ENCODE measurements at regions not wholly inside any gene's neighbourhood (a gene's known extent, or its start where the extent isn't known, plus 50 kb on each side); places are given as distances from the start of the nearest gene placed in this dataset.

DNA sequence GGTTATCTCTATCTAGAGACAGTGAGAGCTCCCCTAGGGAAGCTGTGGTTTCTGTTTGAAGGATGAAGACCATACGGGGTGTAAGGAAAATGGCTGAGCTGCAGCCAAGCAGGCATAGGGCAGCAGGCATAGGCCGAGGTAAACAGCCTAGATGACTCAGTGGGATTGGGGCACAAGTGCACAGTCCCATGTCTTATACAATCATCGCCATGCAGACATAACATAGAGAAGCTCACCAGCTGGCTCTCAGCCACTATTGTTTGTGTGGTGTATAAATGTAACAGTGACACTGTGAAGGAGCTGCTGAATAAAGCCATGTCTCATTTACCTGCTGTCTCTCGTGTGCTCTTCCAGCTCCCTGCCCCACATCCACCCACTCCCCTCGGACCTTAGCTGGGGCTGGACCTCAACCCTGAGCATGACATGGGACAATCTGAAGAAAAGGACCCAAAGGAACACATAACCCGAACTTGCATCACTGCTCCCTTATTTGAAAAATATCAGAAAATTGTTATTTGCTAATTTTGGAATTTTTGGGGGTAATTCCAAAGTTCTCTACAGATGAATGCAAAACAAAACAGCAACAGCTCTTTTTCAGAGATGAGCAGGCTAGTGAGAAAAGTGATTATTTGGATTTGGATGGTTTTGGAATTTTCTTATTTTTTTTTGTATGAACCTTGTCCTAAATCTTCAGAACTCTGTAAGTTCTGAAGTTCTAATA, 582.7 kb downstream of the REEP3 start:
- TF ChIP-seq CTCF (IDR thresholded peaks at IDR 0.05; ENCODE audit: poor library complexity) (no peak), EZH2phosphoT487 (IDR thresholded peaks at IDR 0.05; ENCODE audit: low read depth, severe bottlenecking, unreplicated experiment) (no peak), EZH2 (IDR thresholded peaks at IDR 0.05; ENCODE audit: borderline replicate concordance) (no peak)

Data from hepatocyte (in vitro differentiated cells).